Large intestine (tissue), 3 donors: ENCODE measurements at regions not wholly inside any gene's neighbourhood (a gene's known extent, or its start where the extent isn't known, plus 50 kb on each side); places are given as distances from the start of the nearest gene placed in this dataset.
"Not testable (repeated sequence)": the region's sequence is repeated elsewhere in the genome, so short reads cannot be mapped to it uniquely, and the experiment has no call there.

ENCODE experiments used
- DNase-seq, 2 donors: peaks; one replicate each; pipeline versions ENCODE4 v3.0.0 to v3.0.0-alpha.2; 2013
- H3K27ac ChIP-seq: one replicate; pipeline ENCODE4 v1.5.1; 2013; ENCODE audit warnings: low read length
- H3K27me3 ChIP-seq: 2 replicates; pipeline ENCODE4 v1.6.1; 2013; ENCODE audit warnings: low read length; ENCODE audit not compliant: control insufficient read depth, insufficient read depth
- H3K36me3 ChIP-seq: 2 replicates; pipeline ENCODE4 v1.6.1; 2013; ENCODE audit warnings: low read length; ENCODE audit not compliant: control insufficient read depth, insufficient read depth
- H3K4me1 ChIP-seq: one replicate; pipeline ENCODE4 v1.6.1; 2013; ENCODE audit warnings: low read length; ENCODE audit not compliant: control insufficient read depth, insufficient read depth
- H3K4me3 ChIP-seq: one replicate; pipeline ENCODE4 v1.5.1; 2013; ENCODE audit warnings: low read length
- H3K9me3 ChIP-seq: one replicate; pipeline ENCODE4 v1.6.1; 2013; ENCODE audit warnings: mild to moderate bottlenecking, low read depth, low read length, moderate library complexity; ENCODE audit not compliant: control insufficient read depth
- WGBS: methylation state at CpG from one replicate; pipeline ENCODE4 v1.1.5; 2013; ENCODE audit warnings: low lambda C conversion rate; ENCODE audit not compliant: insufficient coverage; 5-methylcytosine and 5-hydroxymethylcytosine counted together

DNA sequence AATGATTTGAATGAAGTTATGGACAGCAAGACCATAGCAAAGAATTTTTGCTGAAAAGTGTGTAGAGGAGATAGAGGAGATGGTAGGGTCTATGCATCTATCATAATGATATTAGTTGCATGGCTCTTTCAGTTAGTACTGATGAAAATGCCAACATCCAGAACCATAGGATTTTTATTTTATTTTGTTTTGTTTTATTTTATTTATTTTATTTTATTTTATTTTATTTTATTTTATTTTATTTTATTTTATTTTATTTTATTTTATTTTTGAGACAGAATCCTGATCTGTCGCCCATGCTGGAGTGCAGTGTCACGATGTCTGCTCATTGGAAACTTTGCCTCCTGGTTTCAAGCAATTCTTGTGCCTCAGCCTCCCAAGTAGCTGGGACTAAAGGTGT lies 1021.1 kb upstream of the ZEB2 start:
- Histone ChIP-seq H3K27ac (no peak overlapping the region), H3K27me3 (no peaks in the 10 kb centered on the region), H3K36me3 (no peaks in the 10 kb centered on the region), H3K4me3 (no peak overlapping the region), H3K4me1 (no peaks in the 10 kb centered on the region), H3K9me3 (no peaks in the 10 kb centered on the region)
- WGBS: no CpG with 5 or more reads among the region's 2 CpGs
- DNase-seq: no peak

DNA sequence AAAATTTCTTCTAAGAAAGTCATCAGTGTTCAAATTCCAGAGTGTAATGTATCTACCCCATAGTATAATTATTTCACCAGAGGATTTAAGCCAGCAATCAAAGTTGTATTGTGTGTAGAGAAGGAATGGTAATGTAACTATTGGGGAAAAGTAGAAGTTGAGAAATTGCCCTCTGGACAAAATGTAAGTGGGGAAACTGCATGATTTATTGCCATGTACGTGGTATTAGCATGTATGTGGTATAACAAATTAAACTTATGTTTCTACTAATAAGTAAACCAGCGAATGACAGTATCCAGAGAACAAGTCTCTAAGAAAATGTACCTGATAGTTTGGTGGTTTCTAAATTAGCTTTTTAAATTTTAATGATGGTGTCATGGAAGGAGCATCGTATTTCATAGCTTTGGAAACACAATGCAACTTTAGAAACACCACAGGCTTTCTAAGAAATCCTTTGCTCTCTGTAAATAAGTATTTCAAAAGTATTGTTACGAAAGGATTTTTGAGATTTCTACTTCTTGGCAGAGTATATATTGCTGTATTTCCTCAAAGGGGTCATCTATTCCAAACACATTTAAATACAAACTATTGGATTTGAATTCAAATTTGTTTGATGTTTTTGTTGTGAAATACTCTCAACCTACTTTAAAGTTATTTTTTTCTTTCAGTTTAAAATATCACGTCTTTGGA lies 1018.9 kb upstream of the ZEB2 start:
- WGBS: 92% methylated on average over 3 of the region's 5 CpGs
- no peaks in the 10 kb centered on the region for H3K4me1 ChIP-seq
- no peak overlapping the region for H3K4me3 ChIP-seq
- no peak for DNase-seq
- no peak overlapping the region for H3K27ac ChIP-seq
- no peaks in the 10 kb centered on the region for H3K36me3 ChIP-seq
- H3K27me3 ChIP-seq: no peaks in the 10 kb centered on the region
- no peaks in the 10 kb centered on the region for H3K9me3 ChIP-seq

DNA sequence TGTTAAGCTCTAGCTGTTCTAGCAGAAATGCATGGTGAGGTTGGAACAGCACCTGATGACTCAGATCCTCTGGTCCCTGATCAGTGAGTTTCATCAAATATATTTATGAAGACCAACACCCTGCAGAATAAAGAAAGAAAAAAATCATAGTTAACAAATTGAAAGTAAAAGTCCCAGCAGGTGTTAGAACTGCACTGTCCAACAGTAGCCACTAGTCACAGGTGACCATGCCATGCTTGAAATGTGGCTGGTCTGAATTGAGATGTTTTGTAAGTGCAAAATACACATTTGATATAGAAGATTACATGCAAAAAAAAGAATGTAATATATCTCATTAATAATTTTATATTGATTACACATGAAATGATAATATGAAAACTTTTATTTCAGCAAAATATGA lies 1010.7 kb upstream of the ZEB2 start:
- H3K4me3 ChIP-seq: no peak overlapping the region
- H3K9me3 ChIP-seq: no peaks in the 10 kb centered on the region
- DNase-seq: no peak
- no peaks in the 10 kb centered on the region for H3K4me1 ChIP-seq
- no peaks in the 10 kb centered on the region for H3K27me3 ChIP-seq
- H3K36me3 ChIP-seq: no peaks in the 10 kb centered on the region
- H3K27ac ChIP-seq: no peak overlapping the region

DNA sequence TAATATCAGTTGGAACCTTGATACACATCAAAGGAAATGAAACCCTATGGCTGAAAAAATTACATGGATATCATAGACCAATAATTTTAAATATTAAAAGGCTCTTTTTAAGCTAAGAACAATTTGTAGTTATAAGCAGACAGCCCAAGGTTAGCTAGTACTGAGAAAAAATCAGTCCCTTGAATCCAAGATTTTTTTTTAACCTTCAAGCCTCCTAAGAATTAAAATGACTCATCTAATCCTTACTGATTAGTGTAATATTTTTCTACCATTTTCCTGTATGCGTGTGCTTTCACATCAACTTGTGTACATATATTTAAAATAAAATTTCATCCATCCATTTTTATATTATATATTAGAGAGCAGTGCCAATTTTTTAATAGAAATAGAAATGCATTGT lies 1004.9 kb upstream of the ZEB2 start:
- H3K4me1 ChIP-seq: no peaks in the 10 kb centered on the region
- 100% methylated on average over 1 of the region's 1 CpG for WGBS
- H3K27ac ChIP-seq: no peak overlapping the region
- no peak overlapping the region for H3K4me3 ChIP-seq
- DNase-seq: no peak
- H3K36me3 ChIP-seq: no peaks in the 10 kb centered on the region
- H3K27me3 ChIP-seq: no peaks in the 10 kb centered on the region
- H3K9me3 ChIP-seq: no peaks in the 10 kb centered on the region

DNA sequence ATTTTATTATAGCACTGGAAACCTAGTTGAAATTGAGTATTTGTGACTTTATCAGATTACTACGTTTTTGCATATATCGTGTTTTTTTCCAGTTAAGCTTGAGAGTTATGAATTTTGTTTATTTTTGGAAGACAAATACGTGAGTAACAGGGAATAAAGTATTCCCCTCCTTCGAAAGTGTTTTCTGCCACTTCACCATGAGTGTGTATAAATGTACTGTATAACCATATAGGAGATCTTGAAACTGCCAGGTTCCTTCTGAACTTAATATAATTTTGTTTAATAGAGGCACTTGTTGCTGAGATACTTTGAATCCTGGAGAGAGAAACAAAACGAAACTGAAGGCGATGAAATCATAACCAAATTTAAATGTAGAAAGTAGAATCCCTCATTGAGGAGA lies 1004.4 kb upstream of the ZEB2 start:
- 87% methylated on average over 5 of the region's 6 CpGs for WGBS
- no peak for DNase-seq

DNA sequence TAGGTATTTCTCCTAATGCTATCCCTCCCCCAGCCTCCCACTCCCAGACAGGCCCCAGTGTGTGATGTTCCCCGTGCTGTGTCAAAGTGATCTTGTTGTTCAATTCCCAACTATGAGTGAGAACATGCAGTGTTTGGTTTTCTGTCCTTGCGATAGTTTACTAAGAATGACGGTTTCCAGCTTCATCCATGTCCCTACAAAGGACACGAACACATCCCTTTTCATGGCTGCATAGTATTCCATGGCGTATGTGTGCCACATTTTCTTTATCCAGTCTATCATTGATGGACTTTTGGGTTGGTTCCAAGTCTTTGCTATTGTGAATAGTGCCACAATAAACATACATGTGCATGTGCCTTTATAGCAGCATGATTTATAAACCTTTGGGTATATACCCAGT lies 999.3 kb upstream of the ZEB2 start:
- no CpG with 5 or more reads among the region's 5 CpGs for WGBS

More for the DNA sequence above, 1004.4 kb upstream of the ZEB2 start:
- Histone ChIP-seq H3K27me3 (no peaks in the 10 kb centered on the region), H3K4me3 (no peak overlapping the region), H3K9me3 (no peaks in the 10 kb centered on the region), H3K27ac (no peak overlapping the region), H3K36me3 (no peaks in the 10 kb centered on the region), H3K4me1 (no peaks in the 10 kb centered on the region)

DNA sequence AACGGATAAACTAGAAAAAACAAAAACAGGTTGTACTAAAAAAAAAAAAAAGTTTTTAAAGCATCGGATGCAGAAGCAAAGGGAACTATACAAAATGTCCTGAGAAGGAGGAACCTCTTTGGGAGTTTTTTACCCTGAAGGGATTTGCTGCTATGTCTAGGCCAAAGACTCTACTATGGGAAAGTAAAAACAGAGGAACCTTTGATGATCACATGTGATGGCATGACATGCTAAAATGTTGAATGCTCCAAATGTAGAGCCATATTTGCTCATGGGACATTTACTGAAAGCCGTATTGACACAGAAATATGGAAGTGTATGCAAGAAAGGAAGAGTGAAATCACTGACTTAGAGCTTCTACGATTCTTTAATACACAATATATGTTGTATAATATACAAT lies 992.0 kb upstream of the ZEB2 start:
- Histone ChIP-seq H3K36me3 (no peaks in the 10 kb centered on the region), H3K4me3 (no peak overlapping the region), H3K4me1 (no peaks in the 10 kb centered on the region), H3K9me3 (no peaks in the 10 kb centered on the region), H3K27me3 (no peaks in the 10 kb centered on the region), H3K27ac (no peak overlapping the region)
- WGBS: 94% methylated on average over 2 of the region's 4 CpGs
- DNase-seq: no peak

More for the DNA sequence above, 999.3 kb upstream of the ZEB2 start:
- not testable (repeated sequence) for H3K27me3 ChIP-seq, H3K27ac ChIP-seq, H3K4me3 ChIP-seq, H3K36me3 ChIP-seq, H3K9me3 ChIP-seq, DNase-seq, H3K4me1 ChIP-seq

DNA sequence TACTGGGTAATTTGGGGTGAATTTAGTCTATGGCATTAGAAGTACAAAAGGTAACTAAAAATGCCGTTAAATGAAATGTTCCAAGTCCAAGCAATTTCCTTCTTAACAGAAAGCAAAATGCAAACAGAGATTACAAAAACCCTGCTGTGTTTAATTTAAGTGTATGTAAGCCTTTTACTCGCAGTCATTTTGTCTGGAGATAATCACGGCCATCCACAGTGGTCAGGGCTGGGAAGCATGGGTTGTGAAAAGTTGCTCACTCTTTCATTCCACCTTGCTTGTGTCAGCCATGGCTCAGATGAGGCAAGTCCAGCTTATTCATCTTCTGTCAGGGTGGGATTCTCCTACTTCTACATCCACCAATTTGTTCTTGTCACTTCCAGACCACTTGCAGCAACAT lies 983.6 kb upstream of the ZEB2 start:
- H3K27me3 ChIP-seq: no peaks in the 10 kb centered on the region
- 50% methylated on average over 1 of the region's 3 CpGs for WGBS
- no peak overlapping the region for H3K4me3 ChIP-seq
- H3K4me1 ChIP-seq: no peaks in the 10 kb centered on the region
- no peaks in the 10 kb centered on the region for H3K36me3 ChIP-seq
- no peak overlapping the region for H3K27ac ChIP-seq
- H3K9me3 ChIP-seq: no peaks in the 10 kb centered on the region
- DNase-seq: no peak

DNA sequence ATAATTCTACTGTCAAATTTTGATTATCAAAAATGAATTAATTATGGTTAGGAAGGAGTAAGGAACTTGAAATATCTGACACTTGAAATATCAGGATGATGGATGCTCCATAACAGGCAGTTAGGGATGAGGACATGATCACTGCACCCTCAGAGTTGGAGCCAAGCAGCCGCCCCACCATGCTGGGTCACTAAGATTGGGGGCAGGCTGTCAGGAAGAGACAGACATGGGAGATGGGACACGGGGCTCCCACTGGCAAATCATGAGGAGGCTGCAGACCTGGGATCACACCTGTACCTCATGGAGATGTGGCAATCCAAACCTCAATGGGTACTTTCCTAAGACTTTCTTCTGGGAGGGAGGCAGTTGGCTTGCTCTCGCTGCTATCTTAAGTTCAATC lies 982.0 kb upstream of the ZEB2 start:
- Histone ChIP-seq H3K36me3 (no peaks in the 10 kb centered on the region), H3K4me1 (no peaks in the 10 kb centered on the region), H3K27ac (no peak overlapping the region), H3K4me3 (no peak overlapping the region), H3K27me3 (no peaks in the 10 kb centered on the region), H3K9me3 (no peaks in the 10 kb centered on the region)
- DNase-seq: no peak
- no CpG with 5 or more reads among the region's 3 CpGs for WGBS

DNA sequence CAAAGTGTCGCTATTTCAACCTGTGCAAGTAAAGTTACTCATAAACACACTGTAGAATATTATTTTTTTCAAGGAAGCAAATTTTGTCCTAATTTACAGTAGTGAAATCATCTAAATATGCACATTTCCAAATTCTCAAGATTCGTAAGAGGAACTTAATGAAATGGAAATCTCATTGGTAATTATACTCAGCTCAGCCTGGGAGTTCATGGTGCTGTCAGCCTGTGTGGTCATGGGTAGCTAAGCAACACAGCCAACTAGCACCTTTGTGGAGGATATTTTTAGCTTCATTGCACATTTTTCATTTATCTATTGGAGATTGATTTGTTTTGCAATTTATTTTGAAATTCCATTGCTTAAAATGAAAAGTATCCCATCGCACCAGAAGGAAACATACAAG lies 975.7 kb upstream of the ZEB2 start:
- 92% methylated on average over 2 of the region's 3 CpGs for WGBS
- no peaks in the 10 kb centered on the region for H3K36me3 ChIP-seq
- no peaks in the 10 kb centered on the region for H3K27me3 ChIP-seq
- no peak overlapping the region for H3K27ac ChIP-seq
- no peaks in the 10 kb centered on the region for H3K4me1 ChIP-seq
- DNase-seq: no peak
- H3K4me3 ChIP-seq: no peak overlapping the region
- H3K9me3 ChIP-seq: no peaks in the 10 kb centered on the region

DNA sequence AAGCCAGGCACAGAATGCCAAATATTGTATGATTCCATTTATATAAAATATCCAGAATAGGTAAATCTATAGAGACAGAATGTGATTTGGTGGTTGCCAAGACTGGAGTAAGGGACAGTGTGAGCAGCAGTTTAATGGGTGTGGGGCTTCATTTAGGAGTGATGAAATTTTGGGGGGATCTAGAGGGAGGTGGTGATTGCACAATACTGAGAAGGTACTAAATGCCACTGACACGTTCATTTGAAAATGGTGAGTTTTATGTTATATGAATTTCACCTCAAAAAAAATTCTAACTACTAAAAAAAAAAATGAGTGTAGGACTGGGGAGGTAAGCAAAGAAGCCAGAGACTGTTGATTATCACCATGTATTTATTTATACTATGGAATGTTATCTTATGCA lies 974.5 kb upstream of the ZEB2 start:
- Histone ChIP-seq H3K36me3 (no peaks in the 10 kb centered on the region), H3K4me3 (no peak overlapping the region), H3K27me3 (no peaks in the 10 kb centered on the region), H3K27ac (no peak overlapping the region), H3K4me1 (no peaks in the 10 kb centered on the region), H3K9me3 (no peaks in the 10 kb centered on the region)
- DNase-seq: no peak
- WGBS: 100% methylated on average over 1 of the region's 1 CpG
